ENCODE measurements at regions not wholly inside any gene's neighbourhood (a gene's known extent, or its start where the extent isn't known, plus 50 kb on each side); places are given as distances from the start of the nearest gene placed in this dataset.

GRCh38 chr6:25027221-25027916 is 91.6 kb upstream of the RIPOR2 start (continued):
- TF ChIP-seq SKIL (IDR thresholded peaks at IDR 0.05; ENCODE audit: low read depth, poor library complexity, severe bottlenecking) = peak; percentile 38
- no peak for TF ChIP-seq PRDM15 (CRISPR knock-in tag; IDR thresholded peaks at IDR 0.05)
- peak; percentile 61 for TF ChIP-seq MEF2B (IDR thresholded peaks at IDR 0.05; ENCODE audit: partially characterized antibody, poor library complexity, severe bottlenecking)
- no peak for TF ChIP-seq BCL3 (IDR thresholded peaks at IDR 0.05; ENCODE audit: borderline replicate concordance, insufficient read depth, low read depth, low read length, poor library complexity, severe bottlenecking)
- TF ChIP-seq TARDBP (IDR thresholded peaks at IDR 0.05; ENCODE audit: borderline replicate concordance) = 0 out of 2 replicates have a peak, but pooled peaks have one; percentile 18
- no peak for TF ChIP-seq ZBTB40 (IDR thresholded peaks at IDR 0.05; ENCODE audit: borderline replicate concordance)
- TF ChIP-seq NR2F1 (conservative IDR thresholded peaks at IDR 0.05) = no peak
- TF ChIP-seq ZNF384 (IDR thresholded peaks at IDR 0.05; ENCODE audit: borderline replicate concordance, low read depth, low read length) = no peak
- no peak for TF ChIP-seq SUZ12 (IDR thresholded peaks at IDR 0.05; ENCODE audit: unreplicated experiment)
- no peak for TF ChIP-seq MTA2 (IDR thresholded peaks at IDR 0.05; ENCODE audit: low read depth)

Data from GM12878 (cell line).